ENCODE measurements at regions not wholly inside any gene's neighbourhood (a gene's known extent, or its start where the extent isn't known, plus 50 kb on each side); places are given as distances from the start of the nearest gene placed in this dataset.

DNA sequence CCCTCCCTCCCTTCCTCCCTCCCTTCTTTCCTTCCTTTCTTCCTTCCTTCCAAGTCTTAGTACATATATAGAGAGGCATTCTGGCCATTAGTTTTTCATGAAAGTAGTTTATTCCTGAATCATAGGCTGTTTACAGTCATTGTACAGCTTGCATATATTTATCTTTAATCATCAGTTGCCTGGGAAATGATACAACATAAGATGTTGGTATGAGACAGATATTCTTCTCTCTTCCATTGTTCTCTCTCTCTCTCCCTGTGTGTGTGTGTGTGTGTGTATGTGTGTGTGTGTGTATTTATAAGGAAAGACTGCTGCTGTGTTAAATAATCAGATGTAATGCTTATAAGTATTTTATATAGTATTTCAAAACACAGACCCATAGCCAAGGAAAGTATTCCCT lies 289.8 kb upstream of the UBE2E3 start:
- H3K27ac ChIP-seq = no peak overlapping the region
- TF ChIP-seq ZFX (IDR thresholded peaks at IDR 0.05; ENCODE audit: borderline replicate concordance) = no peak
- TF ChIP-seq, protein P1, sequence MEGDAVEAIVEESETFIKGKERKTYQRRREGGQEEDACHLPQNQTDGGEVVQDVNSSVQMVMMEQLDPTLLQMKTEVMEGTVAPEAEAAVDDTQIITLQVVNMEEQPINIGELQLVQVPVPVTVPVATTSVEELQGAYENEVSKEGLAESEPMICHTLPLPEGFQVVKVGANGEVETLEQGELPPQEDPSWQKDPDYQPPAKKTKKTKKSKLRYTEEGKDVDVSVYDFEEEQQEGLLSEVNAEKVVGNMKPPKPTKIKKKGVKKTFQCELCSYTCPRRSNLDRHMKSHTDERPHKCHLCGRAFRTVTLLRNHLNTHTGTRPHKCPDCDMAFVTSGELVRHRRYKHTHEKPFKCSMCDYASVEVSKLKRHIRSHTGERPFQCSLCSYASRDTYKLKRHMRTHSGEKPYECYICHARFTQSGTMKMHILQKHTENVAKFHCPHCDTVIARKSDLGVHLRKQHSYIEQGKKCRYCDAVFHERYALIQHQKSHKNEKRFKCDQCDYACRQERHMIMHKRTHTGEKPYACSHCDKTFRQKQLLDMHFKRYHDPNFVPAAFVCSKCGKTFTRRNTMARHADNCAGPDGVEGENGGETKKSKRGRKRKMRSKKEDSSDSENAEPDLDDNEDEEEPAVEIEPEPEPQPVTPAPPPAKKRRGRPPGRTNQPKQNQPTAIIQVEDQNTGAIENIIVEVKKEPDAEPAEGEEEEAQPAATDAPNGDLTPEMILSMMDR (IDR thresholded peaks at IDR 0.05) = no peak

- TF ChIP-seq ZFX (IDR thresholded peaks at IDR 0.05; ENCODE audit: borderline replicate concordance) = no peak
- TF ChIP-seq, protein P1 (IDR thresholded peaks at IDR 0.05) = no peak
- H3K27ac ChIP-seq = no peak overlapping the region
These were observed 297.5 kb upstream of the UBE2E3 start for GRCh38 chr2:180682871-180683270.

DNA sequence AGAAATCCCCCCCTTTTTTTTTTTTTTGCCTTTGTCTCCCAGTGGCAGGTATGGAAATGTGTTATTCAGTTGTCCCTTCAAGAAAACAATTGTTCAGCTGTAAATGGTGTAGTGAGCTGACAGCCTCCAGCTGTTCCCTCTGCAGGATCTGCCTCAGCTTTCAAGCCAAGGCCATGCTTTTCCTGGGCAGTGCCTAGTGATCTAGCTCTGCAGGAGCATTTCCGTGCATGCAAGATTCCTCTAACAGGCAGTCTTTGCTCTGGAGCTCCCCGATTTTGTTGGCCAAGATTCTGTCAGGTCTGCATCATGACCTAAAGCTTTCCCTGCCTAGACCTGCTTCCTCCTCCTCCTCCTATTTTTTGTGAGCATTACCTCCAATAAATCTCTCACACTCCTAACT lies 300.7 kb upstream of the UBE2E3 start:
- TF ChIP-seq, protein P1 (IDR thresholded peaks at IDR 0.05) = no peak
- TF ChIP-seq ZFX (IDR thresholded peaks at IDR 0.05; ENCODE audit: borderline replicate concordance) = no peak
- H3K27ac ChIP-seq = no peak overlapping the region

DNA sequence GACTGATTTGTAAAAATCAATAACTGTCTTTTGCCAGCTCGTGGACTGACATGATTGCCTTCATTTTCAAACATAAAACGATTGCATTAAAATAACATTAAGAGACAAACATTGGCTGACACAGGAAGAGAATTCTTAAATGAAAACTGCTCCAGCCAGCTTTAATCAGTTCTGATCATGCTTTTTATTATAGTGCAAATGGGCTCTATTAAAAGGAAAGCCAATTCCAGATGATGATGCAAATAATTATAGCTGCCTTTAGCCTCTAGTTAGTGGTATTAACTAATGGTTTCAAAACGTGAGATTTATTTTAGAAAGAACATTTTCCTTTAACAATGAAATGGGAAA lies 301.8 kb upstream of the UBE2E3 start:
- no peak overlapping the region for H3K27ac ChIP-seq
- TF ChIP-seq ZFX (IDR thresholded peaks at IDR 0.05; ENCODE audit: borderline replicate concordance) = no peak
- TF ChIP-seq, protein P1 (IDR thresholded peaks at IDR 0.05) = no peak

- TF ChIP-seq ZFX (IDR thresholded peaks at IDR 0.05; ENCODE audit: borderline replicate concordance) = no peak
- TF ChIP-seq, protein P1 (IDR thresholded peaks at IDR 0.05) = no peak
- H3K27ac ChIP-seq = no peak overlapping the region
These were observed 302.3 kb upstream of the UBE2E3 start for GRCh38 chr2:180677930-180678624.

DNA sequence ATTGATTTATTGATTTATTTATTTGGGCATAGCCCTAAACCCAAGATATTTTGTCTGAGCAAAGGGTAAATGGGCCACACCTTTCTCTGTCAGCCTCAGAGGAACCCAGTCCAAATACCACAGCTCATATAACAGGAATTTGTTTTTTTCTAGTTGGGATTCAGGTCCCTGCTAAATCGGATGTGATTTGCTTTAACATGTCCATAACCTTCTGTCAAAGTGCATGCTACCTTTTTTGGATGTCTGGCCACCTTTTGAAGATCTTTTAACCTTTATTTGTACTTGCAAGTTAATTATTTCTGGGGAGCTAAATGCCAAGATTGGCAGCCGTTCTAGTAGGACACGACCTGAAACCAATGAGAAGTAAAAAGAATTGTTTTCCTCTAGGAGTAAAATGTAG lies 303.2 kb upstream of the UBE2E3 start:
- TF ChIP-seq, protein P1 (IDR thresholded peaks at IDR 0.05) = no peak
- no peak for TF ChIP-seq ZFX (IDR thresholded peaks at IDR 0.05; ENCODE audit: borderline replicate concordance)
- H3K27ac ChIP-seq = no peak overlapping the region

DNA sequence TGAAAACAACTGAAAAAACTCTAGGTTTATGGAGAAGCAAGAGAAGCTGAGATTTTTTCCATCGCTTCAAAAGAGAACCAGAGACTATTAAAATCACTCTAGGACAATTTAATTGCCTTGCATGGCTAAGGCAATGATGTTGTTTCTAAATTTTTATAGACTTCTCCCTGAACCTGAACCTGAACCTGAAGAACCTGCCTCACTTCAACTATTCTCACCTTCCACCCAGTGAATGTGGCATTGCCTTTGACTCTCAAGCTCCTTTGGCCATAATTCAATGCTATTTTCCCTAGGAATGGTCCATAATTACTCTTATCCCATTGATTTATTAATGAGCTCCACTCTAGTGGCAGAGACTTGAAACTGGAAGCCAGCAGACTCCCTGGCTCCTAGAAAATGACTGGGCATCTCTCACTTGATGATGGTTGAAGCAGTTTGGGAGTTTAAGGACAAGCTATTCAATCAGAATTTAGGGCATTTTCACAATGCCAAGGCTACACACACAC lies 303.8 kb upstream of the UBE2E3 start:
- no peak for TF ChIP-seq ZFX (IDR thresholded peaks at IDR 0.05; ENCODE audit: borderline replicate concordance)
- TF ChIP-seq, protein P1 (IDR thresholded peaks at IDR 0.05) = no peak
- no peak overlapping the region for H3K27ac ChIP-seq

Data from 22Rv1 (cell line).